ENCODE measurements at regions not wholly inside any gene's neighbourhood (a gene's known extent, or its start where the extent isn't known, plus 50 kb on each side); places are given as distances from the start of the nearest gene placed in this dataset.

GRCh38 chr1:4969556-4970129 is 315.2 kb downstream of the AJAP1 start:
- TF ChIP-seq CTCF (IDR thresholded peaks at IDR 0.05) (no peak), EZH2 (IDR thresholded peaks at IDR 0.05) (no peak)

All from neural progenitor cell (in vitro differentiated cells).